ENCODE measurements at regions not wholly inside any gene's neighbourhood (a gene's known extent, or its start where the extent isn't known, plus 50 kb on each side); places are given as distances from the start of the nearest gene placed in this dataset.

DNA sequence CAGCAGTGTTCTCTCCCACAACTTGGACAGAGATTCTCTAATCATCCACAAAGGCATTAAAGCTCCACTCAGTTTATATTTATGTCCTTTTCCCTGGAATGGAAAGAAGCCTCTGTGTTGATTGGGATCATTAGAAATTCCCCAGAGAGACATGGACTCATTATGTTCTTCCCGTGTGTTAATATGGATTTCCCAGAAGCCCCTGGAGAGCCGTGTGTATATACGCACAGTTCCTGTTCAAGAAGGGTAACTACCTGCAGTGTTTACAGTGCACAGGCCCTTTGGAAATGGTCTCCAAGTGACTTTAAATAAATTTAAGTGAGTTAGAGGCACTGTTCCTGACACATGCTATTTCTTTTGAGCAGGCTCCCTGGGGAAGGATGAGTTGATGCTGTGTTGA lies 428.0 kb upstream of the TMTC1 start:
- DNase-seq (ENCODE audit: extremely low read depth, insufficient read length), result no peak
- Histone ChIP-seq H3K36me3 (ENCODE audit: control insufficient read depth, insufficient read depth, low read length) (no peaks in the 10 kb centered on the region), H3K27me3 (replicated peaks; ENCODE audit: control insufficient read depth, insufficient read depth, low read length) (no peaks in the 10 kb centered on the region; the same call in 1 of the 2 replicates), H3K4me3 (replicated peaks; ENCODE audit: low read depth, low read length) (no peak overlapping the region)
- TF ChIP-seq CTCF (IDR thresholded peaks at IDR 0.05; ENCODE audit: insufficient read depth, low read length, poor library complexity, severe bottlenecking), result no peak

GRCh38 chr12:30203981-30204380 lies 420.2 kb upstream of the TMTC1 start:
- DNase-seq (ENCODE audit: extremely low read depth, insufficient read length), result no peak
- no peak for TF ChIP-seq CTCF (IDR thresholded peaks at IDR 0.05; ENCODE audit: insufficient read depth, low read length, poor library complexity, severe bottlenecking)

GRCh38 chr12:30202521-30203254 lies 418.9 kb upstream of the TMTC1 start:
- Histone ChIP-seq H3K36me3 (ENCODE audit: control insufficient read depth, insufficient read depth, low read length) (no peaks in the 10 kb centered on the region), H3K4me3 (replicated peaks; ENCODE audit: low read depth, low read length) (no peak overlapping the region), H3K27me3 (replicated peaks; ENCODE audit: control insufficient read depth, insufficient read depth, low read length) (no peaks in the 10 kb centered on the region; the same call in 1 of the 2 replicates)
- no peak for DNase-seq (ENCODE audit: extremely low read depth, insufficient read length)
- TF ChIP-seq CTCF (IDR thresholded peaks at IDR 0.05; ENCODE audit: insufficient read depth, low read length, poor library complexity, severe bottlenecking), result no peak

More at GRCh38 chr12:30203981-30204380, 420.2 kb upstream of the TMTC1 start:
- Histone ChIP-seq H3K4me3 (replicated peaks; ENCODE audit: low read depth, low read length) (no peak overlapping the region), H3K36me3 (ENCODE audit: control insufficient read depth, insufficient read depth, low read length) (no peaks in the 10 kb centered on the region), H3K27me3 (replicated peaks; ENCODE audit: control insufficient read depth, insufficient read depth, low read length) (no peaks in the 10 kb centered on the region; the same call in 1 of the 2 replicates)

DNA sequence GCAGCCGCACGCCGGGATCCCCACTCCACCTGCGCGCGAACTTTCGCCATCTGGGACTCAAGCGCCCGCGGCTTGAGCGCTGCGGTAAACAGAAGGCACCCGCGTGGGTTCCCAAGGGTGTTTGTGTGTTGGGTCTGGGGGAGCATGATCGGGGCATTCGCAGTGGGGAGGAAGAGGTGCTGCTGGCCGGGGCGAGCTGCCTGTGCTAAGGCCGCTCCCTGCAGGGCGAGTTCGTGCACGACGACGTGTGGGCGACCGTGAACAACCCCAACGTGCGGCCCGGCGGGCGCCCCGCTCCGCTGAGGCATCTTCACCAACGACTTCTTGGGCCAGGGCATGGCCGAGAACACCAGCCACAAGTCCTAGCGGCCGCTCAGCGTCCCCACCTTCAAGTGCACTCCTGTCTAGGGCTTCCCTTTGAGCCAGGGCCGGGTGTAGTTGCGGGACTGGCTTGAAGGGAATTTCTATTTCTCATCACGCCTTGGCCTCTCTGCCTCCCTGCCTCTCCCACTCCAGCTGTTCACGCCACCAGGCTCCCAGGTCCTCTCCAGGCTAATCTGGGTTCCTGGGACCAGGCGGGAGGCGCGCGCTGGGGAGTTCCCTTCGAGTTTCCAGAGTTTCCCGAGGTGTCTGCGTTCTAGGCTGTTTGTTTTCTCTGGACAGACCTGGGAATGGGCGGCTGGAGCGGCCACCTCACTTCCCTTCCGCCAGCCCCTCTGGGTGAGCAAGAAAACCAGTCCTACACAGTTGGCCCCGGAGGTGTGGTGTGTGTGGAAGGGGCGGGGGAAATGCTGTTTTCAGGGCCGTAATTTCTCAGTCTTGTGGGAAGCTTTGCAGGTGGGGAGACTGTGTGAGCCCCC lies 417.8 kb upstream of the TMTC1 start:
- Histone ChIP-seq H3K4me3 (replicated peaks; ENCODE audit: low read depth, low read length) (no peak overlapping the region), H3K36me3 (ENCODE audit: control insufficient read depth, insufficient read depth, low read length) (no peaks in the 10 kb centered on the region), H3K27me3 (replicated peaks; ENCODE audit: control insufficient read depth, insufficient read depth, low read length) (no peaks in the 10 kb centered on the region)
- no peak for DNase-seq (ENCODE audit: extremely low read depth, insufficient read length)
- TF ChIP-seq CTCF (IDR thresholded peaks at IDR 0.05; ENCODE audit: insufficient read depth, low read length, poor library complexity, severe bottlenecking), result no peak

DNA sequence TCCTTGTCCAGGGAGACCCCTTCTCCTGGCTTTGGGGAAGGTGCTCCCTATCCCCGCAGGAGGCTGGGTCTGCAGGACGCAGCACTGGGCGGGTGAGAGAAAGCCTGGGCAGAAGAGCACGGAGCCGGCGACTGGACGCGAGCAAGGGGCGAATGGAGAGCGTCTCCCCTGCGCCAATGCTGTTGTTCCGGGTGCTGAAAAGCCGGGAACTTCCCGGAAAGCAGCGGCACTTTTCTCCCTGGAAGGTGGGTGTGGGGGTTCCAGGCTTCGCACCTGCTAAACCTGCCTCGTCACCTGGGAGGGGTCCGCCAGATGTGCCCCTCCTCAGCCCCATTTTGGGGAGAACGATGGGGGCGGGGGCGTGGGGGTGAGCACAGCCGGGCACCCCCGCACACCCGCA lies 417.1 kb upstream of the TMTC1 start:
- H3K27me3 ChIP-seq (replicated peaks; ENCODE audit: control insufficient read depth, insufficient read depth, low read length), result no peaks in the 10 kb centered on the region
- no peak for DNase-seq (ENCODE audit: extremely low read depth, insufficient read length)
- no peaks in the 10 kb centered on the region for H3K36me3 ChIP-seq (ENCODE audit: control insufficient read depth, insufficient read depth, low read length)
- TF ChIP-seq CTCF (IDR thresholded peaks at IDR 0.05; ENCODE audit: insufficient read depth, low read length, poor library complexity, severe bottlenecking), result no peak
- no peak overlapping the region for H3K4me3 ChIP-seq (replicated peaks; ENCODE audit: low read depth, low read length)
